Activated T-helper 17 cell treated with anti-CD3 and anti-CD28 coated beads, Interleukin-2, amount 50 U/mL, for 72 hours (primary cell): ENCODE measurements at regions not wholly inside any gene's neighbourhood (a gene's known extent, or its start where the extent isn't known, plus 50 kb on each side); places are given as distances from the start of the nearest gene placed in this dataset.

Experiments
- ATAC-seq: fragments of 150-1000 bp; cut with Tn5 transposase; replicated peaks from 2 replicates; pipeline ENCODE4 v1.10.0; 2021; ENCODE audit warnings: mild to moderate bottlenecking, moderate library complexity
- H3K27ac Mint-ChIP-seq: one replicate; pipeline ENCODE4 v1.8.0; 2022; ENCODE audit warnings: mixed read lengths
- H3K27me3 Mint-ChIP-seq: one replicate; pipeline ENCODE4 v1.8.0; 2022; ENCODE audit warnings: mixed read lengths
- H3K36me3 Mint-ChIP-seq: one replicate; pipeline ENCODE4 v1.8.0; 2022; ENCODE audit warnings: low read depth, mild to moderate bottlenecking, mixed read lengths
- H3K4me1 Mint-ChIP-seq: one replicate; pipeline ENCODE4 v1.8.0; 2022; ENCODE audit warnings: mixed read lengths
- H3K4me3 Mint-ChIP-seq: one replicate; pipeline ENCODE4 v1.8.0; 2022; ENCODE audit warnings: mild to moderate bottlenecking, mixed read lengths
- H3K9me3 Mint-ChIP-seq: one replicate; pipeline ENCODE4 v1.8.0; 2022; ENCODE audit warnings: mixed read lengths

DNA sequence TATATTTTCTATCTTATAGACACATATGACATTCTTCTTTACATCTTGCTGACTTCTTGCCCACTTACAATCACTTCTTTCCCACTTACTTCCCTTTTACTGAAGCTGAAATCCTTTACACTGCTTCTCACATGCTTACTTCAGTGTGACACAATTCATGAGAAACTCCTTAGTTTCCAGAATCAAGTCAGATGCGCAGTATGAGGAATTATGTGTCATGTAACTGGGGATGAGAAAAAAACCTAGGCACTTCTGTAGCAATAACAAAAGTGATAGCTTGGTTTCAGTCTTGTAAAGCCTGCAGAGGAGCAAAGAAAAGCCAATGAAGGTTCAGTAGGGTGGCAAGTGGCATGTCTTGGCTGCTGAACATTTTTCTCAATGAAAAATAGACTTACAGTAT is 566.2 kb upstream of the RGS18 start:
- no peak for ATAC-seq
- H3K4me3 Mint-ChIP-seq = no peak overlapping the region
- H3K27me3 Mint-ChIP-seq = no peaks in the 10 kb centered on the region
- H3K36me3 Mint-ChIP-seq = no peaks in the 10 kb centered on the region
- H3K9me3 Mint-ChIP-seq = peaks cover 8% of the 10 kb centered on the region
- H3K4me1 Mint-ChIP-seq = no peaks in the 10 kb centered on the region
- no peak overlapping the region for H3K27ac Mint-ChIP-seq

- Mint-ChIP-seq H3K27me3 (no peaks in the 10 kb centered on the region), H3K27ac (no peak overlapping the region), H3K36me3 (no peaks in the 10 kb centered on the region), H3K9me3 (peaks cover 8% of the 10 kb centered on the region), H3K4me3 (no peak overlapping the region), H3K4me1 (no peaks in the 10 kb centered on the region)
- no peak for ATAC-seq
Observed at GRCh38 chr1:191592907-191593306, 565.4 kb upstream of the RGS18 start.

- Mint-ChIP-seq H3K36me3 (no peaks in the 10 kb centered on the region), H3K27me3 (no peaks in the 10 kb centered on the region), H3K27ac (no peak overlapping the region), H3K9me3 (peaks cover 4% of the 10 kb centered on the region), H3K4me1 (no peaks in the 10 kb centered on the region), H3K4me3 (no peak overlapping the region)
- no peak for ATAC-seq
Observed at GRCh38 chr1:191595170-191595569, 563.1 kb upstream of the RGS18 start.

DNA sequence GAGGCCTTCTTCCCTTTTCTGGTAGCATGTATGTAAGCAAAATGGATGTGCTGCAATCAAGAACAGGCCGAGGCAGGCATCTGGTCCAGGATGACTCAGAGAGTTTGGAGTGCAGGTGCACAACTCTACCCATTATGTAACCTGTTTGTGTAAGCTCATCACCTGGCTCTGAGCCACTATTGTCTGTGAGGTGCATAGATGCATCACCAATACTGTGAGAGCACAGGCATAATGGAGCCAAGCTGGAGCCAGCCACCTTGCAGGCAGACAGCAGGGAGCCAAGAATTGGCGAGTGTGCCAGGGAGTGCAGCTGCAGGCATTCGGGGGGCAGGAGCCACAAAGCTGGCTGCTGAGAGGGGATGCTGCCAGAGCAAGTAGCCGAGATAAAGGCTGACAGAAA is 549.9 kb upstream of the RGS18 start:
- ATAC-seq = no peak
- no peaks in the 10 kb centered on the region for H3K9me3 Mint-ChIP-seq
- no peaks in the 10 kb centered on the region for H3K4me1 Mint-ChIP-seq
- no peak overlapping the region for H3K4me3 Mint-ChIP-seq
- H3K27ac Mint-ChIP-seq = no peak overlapping the region
- no peaks in the 10 kb centered on the region for H3K36me3 Mint-ChIP-seq
- H3K27me3 Mint-ChIP-seq = no peaks in the 10 kb centered on the region

DNA sequence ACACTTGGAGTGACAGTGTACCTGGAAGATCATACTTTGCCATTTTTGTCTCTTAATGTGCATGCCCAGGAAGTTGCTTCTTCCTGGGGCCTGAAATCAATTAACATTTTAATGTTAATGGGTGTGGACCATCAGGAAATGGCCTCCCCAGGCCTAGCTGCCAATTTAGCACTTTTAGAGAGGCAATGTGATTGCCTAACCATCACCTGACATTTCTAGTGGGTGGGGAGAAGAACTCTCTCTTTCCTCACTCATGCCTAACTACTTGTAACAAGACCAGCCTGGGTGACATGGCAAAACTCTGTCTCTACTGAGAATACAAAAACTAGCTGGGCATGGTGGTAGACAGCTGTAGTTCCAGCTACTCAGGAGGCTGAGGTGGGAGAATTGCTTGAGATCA is 549.0 kb upstream of the RGS18 start:
- Mint-ChIP-seq H3K9me3 (no peaks in the 10 kb centered on the region), H3K27me3 (no peaks in the 10 kb centered on the region), H3K4me3 (no peak overlapping the region), H3K36me3 (no peaks in the 10 kb centered on the region), H3K27ac (no peak overlapping the region), H3K4me1 (no peaks in the 10 kb centered on the region)
- no peak for ATAC-seq

DNA sequence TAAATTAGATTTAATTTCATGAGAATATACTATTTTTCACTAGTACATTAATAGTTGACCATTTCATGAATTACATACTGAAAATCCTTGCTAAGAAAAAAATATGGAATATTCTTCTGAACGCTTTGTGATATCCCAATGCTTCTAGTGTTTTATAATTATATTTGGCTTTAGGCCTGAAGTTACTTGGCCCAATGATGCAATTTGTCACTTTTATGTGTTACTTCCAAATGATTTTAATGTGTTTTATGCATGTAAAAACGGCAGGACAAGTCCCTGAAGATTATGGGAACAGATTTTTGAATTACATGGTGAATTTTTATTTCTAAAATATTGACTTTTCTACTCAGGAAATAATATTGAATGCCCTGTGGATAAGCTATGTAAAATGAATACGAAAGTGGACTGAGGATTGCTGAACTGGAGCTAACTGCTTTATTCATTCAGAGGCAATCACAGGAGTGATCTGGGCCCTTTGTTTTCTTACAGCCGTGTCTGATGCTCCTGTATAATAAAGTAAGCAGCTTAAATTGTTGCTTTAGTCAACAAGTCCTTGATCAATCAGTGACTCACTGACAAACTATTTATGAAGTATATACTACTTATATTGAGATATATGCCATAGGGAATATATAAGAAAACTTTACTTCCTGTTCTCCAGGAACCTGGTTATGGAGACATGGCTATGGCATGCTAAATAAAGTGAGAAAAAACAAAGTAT is 543.0 kb upstream of the RGS18 start:
- ATAC-seq = no peak
- Mint-ChIP-seq H3K27me3 (no peaks in the 10 kb centered on the region), H3K27ac (no peak overlapping the region), H3K4me3 (no peak overlapping the region), H3K9me3 (no peaks in the 10 kb centered on the region), H3K4me1 (no peaks in the 10 kb centered on the region), H3K36me3 (no peaks in the 10 kb centered on the region)

GRCh38 chr1:191618181-191618580 is 540.1 kb upstream of the RGS18 start:
- Mint-ChIP-seq H3K27ac (no peak overlapping the region), H3K4me1 (no peaks in the 10 kb centered on the region), H3K9me3 (no peaks in the 10 kb centered on the region), H3K27me3 (no peaks in the 10 kb centered on the region), H3K4me3 (no peak overlapping the region), H3K36me3 (no peaks in the 10 kb centered on the region)
- no peak for ATAC-seq

DNA sequence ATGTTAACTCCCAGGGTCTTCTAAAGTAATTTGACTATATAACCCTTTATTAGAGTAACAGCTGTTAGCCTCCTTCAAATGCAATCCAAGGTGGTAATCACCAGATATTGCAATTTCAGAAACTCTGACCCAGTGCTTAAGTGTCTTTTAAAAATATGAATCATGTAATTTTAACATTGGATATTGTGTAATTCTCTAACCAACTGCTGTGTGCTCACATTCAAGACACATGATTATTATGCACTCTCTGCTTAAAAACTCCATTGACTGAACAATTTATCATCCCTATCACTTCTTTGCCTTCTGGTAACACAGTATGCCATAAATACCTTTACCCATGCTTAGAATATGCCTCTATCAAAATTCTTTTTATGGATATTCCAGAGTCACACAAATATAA is 537.4 kb upstream of the RGS18 start:
- Mint-ChIP-seq H3K9me3 (no peaks in the 10 kb centered on the region), H3K4me3 (no peak overlapping the region)

GRCh38 chr1:191624044-191624443 is 534.2 kb upstream of the RGS18 start:
- H3K36me3 Mint-ChIP-seq = no peaks in the 10 kb centered on the region
- H3K4me1 Mint-ChIP-seq = no peaks in the 10 kb centered on the region
- no peak overlapping the region for H3K4me3 Mint-ChIP-seq
- no peak overlapping the region for H3K27ac Mint-ChIP-seq
- no peaks in the 10 kb centered on the region for H3K9me3 Mint-ChIP-seq
- no peaks in the 10 kb centered on the region for H3K27me3 Mint-ChIP-seq
- no peak for ATAC-seq

More for the DNA sequence above, 537.4 kb upstream of the RGS18 start:
- Mint-ChIP-seq H3K4me1 (no peaks in the 10 kb centered on the region), H3K27me3 (no peaks in the 10 kb centered on the region), H3K36me3 (no peaks in the 10 kb centered on the region), H3K27ac (no peak overlapping the region)
- no peak for ATAC-seq

DNA sequence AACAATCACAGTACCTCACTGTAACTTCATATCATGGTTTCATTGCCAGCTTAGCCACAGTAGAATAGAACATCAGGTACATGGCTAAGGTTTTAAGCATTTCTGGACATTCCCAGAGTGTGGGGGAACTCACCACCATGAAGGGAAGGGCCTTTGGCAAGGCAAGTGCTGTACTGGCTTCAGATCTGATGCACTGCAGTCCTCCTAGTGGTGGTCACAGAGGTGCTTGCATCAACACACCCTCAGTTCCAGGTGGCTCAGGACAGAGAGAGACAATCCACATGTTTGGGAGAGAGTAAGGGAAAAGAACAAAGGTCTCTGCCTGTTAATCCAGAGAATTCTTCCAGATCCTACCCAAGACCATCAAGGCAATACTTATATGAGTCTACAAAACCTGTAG is 528.4 kb upstream of the RGS18 start:
- no peaks in the 10 kb centered on the region for H3K4me1 Mint-ChIP-seq
- no peaks in the 10 kb centered on the region for H3K27me3 Mint-ChIP-seq
- no peak overlapping the region for H3K27ac Mint-ChIP-seq
- H3K9me3 Mint-ChIP-seq = peaks cover 6% of the 10 kb centered on the region
- H3K4me3 Mint-ChIP-seq = no peak overlapping the region
- no peak for ATAC-seq
- no peaks in the 10 kb centered on the region for H3K36me3 Mint-ChIP-seq

- H3K36me3 Mint-ChIP-seq = no peaks in the 10 kb centered on the region
- H3K4me1 Mint-ChIP-seq = no peaks in the 10 kb centered on the region
- no peaks in the 10 kb centered on the region for H3K27me3 Mint-ChIP-seq
- peaks cover 10% of the 10 kb centered on the region for H3K9me3 Mint-ChIP-seq
- ATAC-seq = no peak
- no peak overlapping the region for H3K4me3 Mint-ChIP-seq
- H3K27ac Mint-ChIP-seq = no peak overlapping the region
Observed at GRCh38 chr1:191634801-191635508, 523.3 kb upstream of the RGS18 start.

GRCh38 chr1:191636345-191636744 is 521.9 kb upstream of the RGS18 start:
- Mint-ChIP-seq H3K4me1 (no peaks in the 10 kb centered on the region), H3K4me3 (no peak overlapping the region), H3K27me3 (no peaks in the 10 kb centered on the region), H3K27ac (no peak overlapping the region), H3K36me3 (no peaks in the 10 kb centered on the region), H3K9me3 (peaks cover 4% of the 10 kb centered on the region)
- ATAC-seq = no peak

- no peaks in the 10 kb centered on the region for H3K4me1 Mint-ChIP-seq
- no peak for ATAC-seq
- H3K9me3 Mint-ChIP-seq = peaks cover 4% of the 10 kb centered on the region
- H3K27ac Mint-ChIP-seq = no peak overlapping the region
- H3K4me3 Mint-ChIP-seq = no peak overlapping the region
- H3K36me3 Mint-ChIP-seq = no peaks in the 10 kb centered on the region
- H3K27me3 Mint-ChIP-seq = no peaks in the 10 kb centered on the region
Observed at GRCh38 chr1:191641420-191642260, 516.6 kb upstream of the RGS18 start.

- H3K4me1 Mint-ChIP-seq = no peaks in the 10 kb centered on the region
- ATAC-seq = no peak
- H3K36me3 Mint-ChIP-seq = no peaks in the 10 kb centered on the region
- H3K27ac Mint-ChIP-seq = no peak overlapping the region
- H3K4me3 Mint-ChIP-seq = no peak overlapping the region
- no peaks in the 10 kb centered on the region for H3K27me3 Mint-ChIP-seq
- peaks cover 4% of the 10 kb centered on the region for H3K9me3 Mint-ChIP-seq
Observed at GRCh38 chr1:191643060-191643459, 515.2 kb upstream of the RGS18 start.

DNA sequence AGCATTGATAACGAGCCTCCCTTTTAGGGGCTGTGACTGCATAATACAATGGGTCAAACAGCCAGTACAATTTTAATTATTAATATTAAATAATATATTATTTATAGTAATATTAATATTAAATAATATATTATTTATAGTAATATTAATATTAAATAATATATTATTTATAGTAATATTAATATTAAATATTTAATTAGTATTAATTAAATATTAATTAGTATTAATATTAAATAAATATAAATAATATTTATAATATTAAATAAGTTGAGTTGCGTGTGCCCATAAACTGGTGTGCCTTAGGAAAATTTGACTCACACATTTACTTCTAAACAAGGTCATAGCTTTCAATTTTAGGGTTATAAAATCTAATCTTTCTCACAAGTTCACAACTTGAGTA is 509.3 kb upstream of the RGS18 start:
- no peak overlapping the region for H3K4me3 Mint-ChIP-seq
- peaks cover 9% of the 10 kb centered on the region for H3K9me3 Mint-ChIP-seq
- no peaks in the 10 kb centered on the region for H3K27me3 Mint-ChIP-seq
- H3K36me3 Mint-ChIP-seq = no peaks in the 10 kb centered on the region
- no peak for ATAC-seq
- H3K4me1 Mint-ChIP-seq = no peaks in the 10 kb centered on the region
- H3K27ac Mint-ChIP-seq = no peak overlapping the region
